Osteocyte (in vitro differentiated cells): ENCODE measurements at regions not wholly inside any gene's neighbourhood (a gene's known extent, or its start where the extent isn't known, plus 50 kb on each side); places are given as distances from the start of the nearest gene placed in this dataset.

Experiments
- DNase-seq: peaks from one replicate; pipeline ENCODE4 v3.0.0; 2021; ENCODE audit warnings: mixed read lengths; ENCODE audit not compliant: unreplicated experiment; ENCODE audit errors: extremely low spot score
- H3K27ac Mint-ChIP-seq: one replicate; pipeline ENCODE4 v1.8.0; 2021; ENCODE audit warnings: mild to moderate bottlenecking, mixed read lengths; ENCODE audit not compliant: unreplicated experiment
- H3K27me3 Mint-ChIP-seq: one replicate; pipeline ENCODE4 v1.8.0; 2021; ENCODE audit warnings: mixed read lengths; ENCODE audit not compliant: unreplicated experiment
- H3K36me3 Mint-ChIP-seq: one replicate; pipeline ENCODE4 v1.8.0; 2021; ENCODE audit warnings: mixed read lengths; ENCODE audit not compliant: unreplicated experiment
- H3K4me1 Mint-ChIP-seq: one replicate; pipeline ENCODE4 v1.8.0; 2021; ENCODE audit warnings: mixed read lengths; ENCODE audit not compliant: unreplicated experiment
- H3K4me3 Mint-ChIP-seq: one replicate; pipeline ENCODE4 v1.8.0; 2021; ENCODE audit warnings: mild to moderate bottlenecking, moderate library complexity, mixed read lengths; ENCODE audit not compliant: unreplicated experiment
- H3K9me3 Mint-ChIP-seq: one replicate; pipeline ENCODE4 v1.8.0; 2021; ENCODE audit warnings: mixed read lengths; ENCODE audit not compliant: unreplicated experiment
- TF ChIP-seq, protein P1 (sequence below): fragments of 200-600 bp; sonication (generic); IDR thresholded peaks from 2 replicates; pipeline ENCODE4 v1.5.0; 2021; ENCODE audit warnings: antibody characterized with exemption, mild to moderate bottlenecking, moderate library complexity

DNA sequence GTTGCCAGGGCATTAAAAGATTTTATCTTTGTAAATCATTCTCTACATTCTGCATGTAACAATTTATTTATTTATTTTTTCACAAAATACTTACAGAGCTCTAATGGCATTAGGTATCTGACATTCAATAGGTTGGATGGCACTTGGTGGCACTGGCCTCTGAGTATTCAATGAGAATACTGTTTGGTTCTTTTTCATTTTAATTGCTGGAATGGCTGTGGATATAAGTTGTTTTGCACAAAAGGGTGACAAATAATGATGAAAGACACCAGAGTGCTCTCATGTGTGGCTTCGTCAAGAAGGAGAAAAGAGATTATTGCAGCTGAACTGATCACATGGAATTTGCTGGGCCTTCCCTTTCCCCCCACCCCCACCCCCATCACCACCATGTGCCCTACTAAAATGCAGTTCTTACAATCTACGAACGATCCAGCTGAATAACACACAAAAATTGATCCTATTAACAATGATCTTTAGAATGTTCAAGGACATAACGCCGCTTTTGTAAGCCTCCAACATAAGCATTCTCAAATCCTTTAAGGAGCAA lies 195.2 kb upstream of the POU3F2 start:
- Mint-ChIP-seq H3K4me1 (no peaks in the 10 kb centered on the region), H3K36me3 (no peaks in the 10 kb centered on the region), H3K4me3 (no peak overlapping the region), H3K9me3 (no peaks in the 10 kb centered on the region), H3K27me3 (peaks cover 12% of the 10 kb centered on the region), H3K27ac (no peak overlapping the region)
- no peak for DNase-seq
- TF ChIP-seq, protein P1, sequence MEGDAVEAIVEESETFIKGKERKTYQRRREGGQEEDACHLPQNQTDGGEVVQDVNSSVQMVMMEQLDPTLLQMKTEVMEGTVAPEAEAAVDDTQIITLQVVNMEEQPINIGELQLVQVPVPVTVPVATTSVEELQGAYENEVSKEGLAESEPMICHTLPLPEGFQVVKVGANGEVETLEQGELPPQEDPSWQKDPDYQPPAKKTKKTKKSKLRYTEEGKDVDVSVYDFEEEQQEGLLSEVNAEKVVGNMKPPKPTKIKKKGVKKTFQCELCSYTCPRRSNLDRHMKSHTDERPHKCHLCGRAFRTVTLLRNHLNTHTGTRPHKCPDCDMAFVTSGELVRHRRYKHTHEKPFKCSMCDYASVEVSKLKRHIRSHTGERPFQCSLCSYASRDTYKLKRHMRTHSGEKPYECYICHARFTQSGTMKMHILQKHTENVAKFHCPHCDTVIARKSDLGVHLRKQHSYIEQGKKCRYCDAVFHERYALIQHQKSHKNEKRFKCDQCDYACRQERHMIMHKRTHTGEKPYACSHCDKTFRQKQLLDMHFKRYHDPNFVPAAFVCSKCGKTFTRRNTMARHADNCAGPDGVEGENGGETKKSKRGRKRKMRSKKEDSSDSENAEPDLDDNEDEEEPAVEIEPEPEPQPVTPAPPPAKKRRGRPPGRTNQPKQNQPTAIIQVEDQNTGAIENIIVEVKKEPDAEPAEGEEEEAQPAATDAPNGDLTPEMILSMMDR = no peak

DNA sequence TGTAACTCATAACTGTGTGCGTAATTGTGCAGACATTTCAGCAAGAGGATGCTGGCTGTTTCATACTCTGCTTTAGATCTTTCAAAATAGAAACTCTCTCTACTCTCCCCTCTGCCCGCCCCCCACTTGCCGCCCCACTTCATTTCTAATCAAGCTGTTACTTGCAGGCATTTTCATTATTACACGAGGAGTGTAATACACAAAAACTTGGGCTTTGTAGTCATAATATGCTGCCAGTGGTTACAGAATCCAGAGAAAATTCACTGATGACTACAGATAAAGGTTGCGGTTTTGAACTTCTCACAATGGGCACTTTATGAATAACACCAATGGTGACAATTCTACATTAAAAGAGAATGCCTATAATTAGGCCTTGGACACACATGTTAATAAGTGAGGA lies 194.0 kb upstream of the POU3F2 start:
- no peak for DNase-seq
- Mint-ChIP-seq H3K4me3 (no peak overlapping the region), H3K27ac (no peak overlapping the region), H3K9me3 (no peaks in the 10 kb centered on the region), H3K4me1 (no peaks in the 10 kb centered on the region), H3K36me3 (no peaks in the 10 kb centered on the region), H3K27me3 (peaks cover 13% of the 10 kb centered on the region)
- TF ChIP-seq, protein P1 = no peak

DNA sequence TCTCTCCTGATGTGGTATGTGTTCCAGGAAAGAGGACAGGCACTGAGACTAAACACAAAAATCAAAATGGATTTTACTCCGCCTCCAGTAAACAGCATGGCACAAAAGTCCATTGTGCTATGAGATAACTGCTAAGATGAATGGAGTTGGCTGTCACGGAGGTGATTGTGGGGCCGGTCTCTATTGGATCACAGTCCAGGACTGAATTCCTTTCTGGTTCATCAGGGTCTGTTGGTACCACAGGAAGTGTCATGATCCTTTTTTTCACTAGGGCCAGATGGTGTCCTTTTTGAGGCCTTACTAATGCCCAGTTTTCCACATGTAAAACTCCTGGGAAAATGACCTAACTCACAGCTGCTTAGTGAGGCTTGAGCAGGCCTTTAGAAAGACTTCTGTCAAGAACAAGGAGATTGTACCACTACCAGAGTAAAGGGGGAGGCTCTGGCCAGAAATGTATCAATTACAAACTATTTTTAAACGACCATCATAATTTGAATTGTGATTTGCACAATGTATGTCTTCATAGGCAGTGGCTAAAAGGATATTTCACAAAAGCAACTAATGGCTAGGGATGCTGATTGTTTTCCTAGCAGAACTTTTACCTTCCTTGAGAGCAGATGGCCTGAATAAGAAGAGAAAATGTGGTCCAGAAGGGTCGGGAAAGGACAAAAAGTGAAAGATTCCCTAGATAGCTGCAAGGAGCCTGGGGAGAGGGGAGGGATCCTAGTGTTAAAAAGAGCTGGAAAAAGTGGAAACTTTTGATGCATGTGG lies 192.2 kb upstream of the POU3F2 start:
- H3K4me3 Mint-ChIP-seq = no peak overlapping the region
- no peak for DNase-seq
- peaks cover 7% of the 10 kb centered on the region for H3K27me3 Mint-ChIP-seq
- H3K36me3 Mint-ChIP-seq = no peaks in the 10 kb centered on the region
- TF ChIP-seq, protein P1 = no peak
- no peaks in the 10 kb centered on the region for H3K9me3 Mint-ChIP-seq
- H3K27ac Mint-ChIP-seq = no peak overlapping the region
- H3K4me1 Mint-ChIP-seq = no peaks in the 10 kb centered on the region

DNA sequence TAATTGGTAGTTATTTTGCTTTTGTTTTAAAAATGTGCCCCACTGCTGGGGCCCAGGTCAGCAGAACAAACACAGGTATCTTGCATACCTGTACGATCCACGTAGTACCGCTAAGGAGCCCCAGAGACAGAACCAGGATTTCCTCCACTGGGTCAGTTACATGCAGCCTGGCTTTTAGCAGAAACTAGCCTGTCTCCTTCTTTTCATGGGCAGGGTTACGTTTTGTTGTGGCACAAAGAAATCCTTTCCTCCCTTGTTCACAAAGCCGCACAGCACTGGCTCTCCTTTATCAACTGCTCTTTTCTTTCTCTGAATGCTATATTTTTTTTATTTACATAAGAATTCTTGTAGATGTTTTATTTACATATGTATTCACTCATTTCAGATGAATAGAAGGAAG lies 190.3 kb upstream of the POU3F2 start:
- no peaks in the 10 kb centered on the region for H3K36me3 Mint-ChIP-seq
- no peaks in the 10 kb centered on the region for H3K9me3 Mint-ChIP-seq
- no peaks in the 10 kb centered on the region for H3K4me1 Mint-ChIP-seq
- no peak overlapping the region for H3K4me3 Mint-ChIP-seq
- peaks cover 7% of the 10 kb centered on the region for H3K27me3 Mint-ChIP-seq
- TF ChIP-seq, protein P1 = no peak
- H3K27ac Mint-ChIP-seq = no peak overlapping the region
- no peak for DNase-seq

DNA sequence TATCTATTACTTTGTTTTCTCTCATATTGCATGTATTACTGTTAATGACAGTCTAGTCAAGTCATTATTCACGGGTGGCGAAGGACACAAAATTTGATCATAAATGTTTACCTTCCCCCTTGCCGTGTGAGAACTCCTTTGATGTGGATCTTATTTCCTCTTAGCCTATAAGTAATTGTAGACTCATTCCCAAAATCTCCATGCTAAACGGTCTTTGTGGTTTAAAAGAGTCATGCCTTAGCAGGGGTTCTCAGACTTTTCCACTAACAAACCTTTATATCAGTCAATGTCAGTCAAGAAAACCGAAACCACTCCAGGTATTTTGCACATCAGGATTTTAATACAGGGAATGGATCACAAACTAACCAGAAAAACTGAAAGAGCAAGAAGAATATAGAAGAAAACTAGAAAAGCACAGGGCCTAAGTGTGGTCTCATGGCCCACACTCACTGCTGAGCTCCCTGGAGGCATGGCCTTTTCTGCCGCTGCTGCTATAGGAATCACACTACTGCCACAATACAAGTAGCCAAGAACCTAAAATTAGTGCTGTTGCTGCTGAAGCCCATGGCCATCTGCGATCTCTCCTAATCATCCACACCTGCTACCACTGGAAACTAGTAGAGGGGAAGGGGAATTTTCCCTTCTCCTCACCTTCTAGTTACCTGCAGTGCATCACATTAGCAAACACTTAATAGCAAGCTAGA lies 186.0 kb upstream of the POU3F2 start:
- H3K27ac Mint-ChIP-seq = no peak overlapping the region
- no peak for DNase-seq
- TF ChIP-seq, protein P1 = no peak
- peaks cover 3% of the 10 kb centered on the region for H3K27me3 Mint-ChIP-seq
- H3K36me3 Mint-ChIP-seq = no peaks in the 10 kb centered on the region
- no peak overlapping the region for H3K4me3 Mint-ChIP-seq
- H3K9me3 Mint-ChIP-seq = no peaks in the 10 kb centered on the region
- H3K4me1 Mint-ChIP-seq = no peaks in the 10 kb centered on the region
